ENCODE measurements at regions not wholly inside any gene's neighbourhood (a gene's known extent, or its start where the extent isn't known, plus 50 kb on each side); places are given as distances from the start of the nearest gene placed in this dataset.

DNA sequence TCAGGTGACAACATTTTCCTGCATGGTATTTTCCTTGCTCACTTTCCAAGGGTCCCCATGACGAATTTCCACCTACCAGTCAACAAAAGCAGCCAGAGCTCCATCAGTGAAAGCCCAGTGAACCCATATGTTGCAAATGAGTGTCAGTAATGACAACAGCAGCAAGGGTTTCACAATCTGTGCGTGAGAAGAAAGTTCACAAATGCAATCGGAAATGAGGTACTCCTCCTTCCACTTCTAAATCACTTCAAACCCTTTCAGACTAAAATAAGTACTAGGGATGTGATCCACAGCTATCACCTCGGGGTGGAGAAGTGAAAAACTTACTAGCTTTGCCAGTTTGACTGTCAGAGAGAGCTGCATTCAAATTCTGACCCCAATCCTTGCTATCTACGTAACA is 55.6 kb upstream of the BET1 start:
- no peaks in the 10 kb centered on the region for H3K9me1 ChIP-seq (replicated peaks; ENCODE audit: control insufficient read depth, extremely low read depth, insufficient read depth, low read length)
- no peaks in the 10 kb centered on the region for H3K79me2 ChIP-seq (ENCODE audit: control insufficient read depth, insufficient read depth, low read length)
- no peak overlapping the region for H2AFZ ChIP-seq (ENCODE audit: low read depth, low read length)
- FAIRE-seq (no peak), DNase-seq (ENCODE audit: low read depth, low spot score) (no peak)
- ChIA-PET CTCF (no interaction called here), POLR2A (no interaction called here)
- no peak overlapping the region for H3K9ac ChIP-seq (replicated peaks; ENCODE audit: extremely low read depth, insufficient read depth, low read length)
- H3K9me3 ChIP-seq (replicated peaks; ENCODE audit: control insufficient read depth, insufficient read depth, low read length), result no peaks in the 10 kb centered on the region
- peaks cover 10% of the 10 kb centered on the region for H3K4me1 ChIP-seq (ENCODE audit: control insufficient read depth, extremely low read depth, insufficient read depth, low read length)
- TF ChIP-seq MAX (IDR thresholded peaks at IDR 0.05; ENCODE audit: insufficient read depth, insufficient read length) (no peak), MYC (IDR thresholded peaks at IDR 0.05; ENCODE audit: low read depth, low read length) (no peak)
- peaks cover 2% of the 10 kb centered on the region for H4K20me1 ChIP-seq (replicated peaks; ENCODE audit: control insufficient read depth, extremely low read depth, insufficient read depth, low read length)
- no peak overlapping the region for H3K27ac ChIP-seq (ENCODE audit: insufficient read depth, low read depth, low read length)
- BruUV-seq (replicated peaks), result no TSS peak
- H3K4me3 ChIP-seq (replicated peaks in 1 of 3; ENCODE audit: insufficient read depth in 1 of 3, low read depth in 1 of 3, low read length in 3 of 3), result no peak overlapping the region
- intact Hi-C loops (cut with micrococcal nuclease) (loop anchor here (1.0 to 5.0 kb wide), 3 partner anchors 17 to 57 kb away; partner anchors contain the start of gene BET1), dilution Hi-C loops (cut with MboI; ENCODE audit: extremely low pct_ligation_motif_present, low sequenced_read_pairs) (no loop called here)
- peaks cover 66 to 90% of the 10 kb centered on the region in 2 experiments for H3K27me3 ChIP-seq (ENCODE audit: control insufficient read depth in 2 of 2, insufficient read depth in 2 of 2, low read length in 2 of 2)
- no peak overlapping the region for H3K4me2 ChIP-seq (ENCODE audit: insufficient read depth, low read length)
- H3K36me3 ChIP-seq (ENCODE audit: control insufficient read depth in 2 of 2, extremely low read depth in 1 of 2, insufficient read depth in 2 of 2, low read length in 2 of 2), result no peaks in the 10 kb centered on the region

- Histone ChIP-seq H3K4me3 (replicated peaks in 1 of 3; ENCODE audit: insufficient read depth in 1 of 3, low read depth in 1 of 3, low read length in 3 of 3) (no peak overlapping the region), H2AFZ (ENCODE audit: low read depth, low read length) (no peak overlapping the region), H4K20me1 (replicated peaks; ENCODE audit: control insufficient read depth, extremely low read depth, insufficient read depth, low read length) (peaks cover 2% of the 10 kb centered on the region), H3K27me3 (ENCODE audit: control insufficient read depth in 2 of 2, insufficient read depth in 2 of 2, low read length in 2 of 2) (peaks cover 66 to 92% of the 10 kb centered on the region in 2 experiments), H3K9me1 (replicated peaks; ENCODE audit: control insufficient read depth, extremely low read depth, insufficient read depth, low read length) (no peaks in the 10 kb centered on the region), H3K36me3 (ENCODE audit: control insufficient read depth in 2 of 2, extremely low read depth in 1 of 2, insufficient read depth in 2 of 2, low read length in 2 of 2) (no peaks in the 10 kb centered on the region), H3K9ac (replicated peaks; ENCODE audit: extremely low read depth, insufficient read depth, low read length) (no peak overlapping the region), H3K9me3 (replicated peaks; ENCODE audit: control insufficient read depth, insufficient read depth, low read length) (no peaks in the 10 kb centered on the region), H3K4me1 (ENCODE audit: control insufficient read depth, extremely low read depth, insufficient read depth, low read length) (peaks cover 16% of the 10 kb centered on the region), H3K79me2 (ENCODE audit: control insufficient read depth, insufficient read depth, low read length) (no peaks in the 10 kb centered on the region), H3K27ac (ENCODE audit: insufficient read depth, low read depth, low read length) (no peak overlapping the region), H3K4me2 (ENCODE audit: insufficient read depth, low read length) (no peak overlapping the region)
- intact Hi-C loops (cut with micrococcal nuclease) (loop anchor here (5.0 kb wide), 2 partner anchors 43 to 58 kb away; partner anchors contain the start of gene BET1), dilution Hi-C loops (cut with MboI; ENCODE audit: extremely low pct_ligation_motif_present, low sequenced_read_pairs) (no loop called here)
- FAIRE-seq, result no peak
- POLR2A ChIA-PET, result no interaction called here
- no TSS peak for BruUV-seq (replicated peaks)
- TF ChIP-seq POLR2AphosphoS5 (IDR thresholded peaks at IDR 0.05; ENCODE audit: insufficient read depth, low read depth, low read length), result no peak
- no peak for TF ChIP-seq MAX (IDR thresholded peaks at IDR 0.05; ENCODE audit: insufficient read depth, insufficient read length)
- TF ChIP-seq POLR2A (IDR thresholded peaks at IDR 0.05; ENCODE audit: low read depth, low read length), result no peak
- TF ChIP-seq GATA2 (IDR thresholded peaks at IDR 0.05; ENCODE audit: insufficient read depth, insufficient read length, low read depth, low read length), result no peak
- no peak for TF ChIP-seq JUN (IDR thresholded peaks at IDR 0.05; ENCODE audit: borderline replicate concordance, insufficient read depth, insufficient read length, low read depth)
- no peak for TF ChIP-seq EZH2 (IDR thresholded peaks at IDR 0.05; ENCODE audit: borderline replicate concordance, low read depth, low read length, severe bottlenecking)
- TF ChIP-seq MYC (IDR thresholded peaks at IDR 0.05; ENCODE audit: low read depth, low read length), result no peak
- TF ChIP-seq, protein P1, sequence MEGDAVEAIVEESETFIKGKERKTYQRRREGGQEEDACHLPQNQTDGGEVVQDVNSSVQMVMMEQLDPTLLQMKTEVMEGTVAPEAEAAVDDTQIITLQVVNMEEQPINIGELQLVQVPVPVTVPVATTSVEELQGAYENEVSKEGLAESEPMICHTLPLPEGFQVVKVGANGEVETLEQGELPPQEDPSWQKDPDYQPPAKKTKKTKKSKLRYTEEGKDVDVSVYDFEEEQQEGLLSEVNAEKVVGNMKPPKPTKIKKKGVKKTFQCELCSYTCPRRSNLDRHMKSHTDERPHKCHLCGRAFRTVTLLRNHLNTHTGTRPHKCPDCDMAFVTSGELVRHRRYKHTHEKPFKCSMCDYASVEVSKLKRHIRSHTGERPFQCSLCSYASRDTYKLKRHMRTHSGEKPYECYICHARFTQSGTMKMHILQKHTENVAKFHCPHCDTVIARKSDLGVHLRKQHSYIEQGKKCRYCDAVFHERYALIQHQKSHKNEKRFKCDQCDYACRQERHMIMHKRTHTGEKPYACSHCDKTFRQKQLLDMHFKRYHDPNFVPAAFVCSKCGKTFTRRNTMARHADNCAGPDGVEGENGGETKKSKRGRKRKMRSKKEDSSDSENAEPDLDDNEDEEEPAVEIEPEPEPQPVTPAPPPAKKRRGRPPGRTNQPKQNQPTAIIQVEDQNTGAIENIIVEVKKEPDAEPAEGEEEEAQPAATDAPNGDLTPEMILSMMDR (IDR thresholded peaks at IDR 0.05; ENCODE audit: extremely low read depth in 1 of 2, insufficient read depth in 1 of 2, low read depth in 1 of 2, low read length in 2 of 2), result no peak
- no peak for DNase-seq (ENCODE audit: low read depth, low spot score)
- CTCF ChIA-PET, result interaction anchor here (1.4 kb wide), 1 partner anchor 13 kb away, joined by 4 read pairs; no protein-coding TSS in a partner anchor
These were observed 56.6 kb upstream of the BET1 start for GRCh38 chr7:94060752-94061151.
